SU-DHL-6 (cell line): ENCODE measurements at regions not wholly inside any gene's neighbourhood (a gene's known extent, or its start where the extent isn't known, plus 50 kb on each side); places are given as distances from the start of the nearest gene placed in this dataset.

Source experiments
- H2AFZ ChIP-seq: fragments of 200-600 bp; sonication (generic); 2 replicates; pipeline ENCODE4 v1.6.1; 2014; ENCODE audit warnings: low read depth, mild to moderate bottlenecking, moderate library complexity, mixed read lengths, antibody characterized with exemption, low read length; ENCODE audit not compliant: severe bottlenecking
- H3F3A ChIP-seq: fragments of 200-600 bp; shearing (Covaris generic); 2 replicates; pipeline ENCODE4 v1.6.0; 2016; ENCODE audit warnings: antibody characterized with exemption, mild to moderate bottlenecking; ENCODE audit not compliant: insufficient read depth
- H3K27ac ChIP-seq: fragments of 200-600 bp; sonication (generic); 2 replicates; pipeline ENCODE4 v1.5.1; 2016; ENCODE audit warnings: low read depth, mild to moderate bottlenecking, low read length, moderate library complexity, mixed read lengths
- H3K27me3 ChIP-seq: fragments of 200-600 bp; sonication (generic), shearing (Covaris generic); 2 replicates; pipeline ENCODE4 v1.6.0; 2014; ENCODE audit warnings: mild to moderate bottlenecking, low read length
- H3K36me3 ChIP-seq: fragments of 200-600 bp; sonication (generic); 2 replicates; pipeline ENCODE4 v1.6.1; 2014; ENCODE audit warnings: mild to moderate bottlenecking, low read length, mixed read lengths
- H3K4me2 ChIP-seq: fragments of 300-600, 200-600 bp; shearing (Covaris generic), sonication (generic); 2 replicates; pipeline ENCODE4 v1.6.0; 2014; ENCODE audit warnings: low read length, low read depth, mild to moderate bottlenecking; ENCODE audit not compliant: poor library complexity, severe bottlenecking
- H3K4me3 ChIP-seq: fragments of 200-600 bp; sonication (generic); 2 replicates; pipeline ENCODE4 v1.5.1; 2014; ENCODE audit warnings: antibody characterized with exemption, low read length, mild to moderate bottlenecking, mixed read lengths; ENCODE audit not compliant: insufficient read depth, poor library complexity, severe bottlenecking
- H3K79me2 ChIP-seq: fragments of 200-600 bp; sonication (generic); 2 replicates; pipeline ENCODE4 v1.6.1; 2014; ENCODE audit warnings: mild to moderate bottlenecking, low read length, moderate library complexity; ENCODE audit not compliant: insufficient read depth
- H3K9ac ChIP-seq: fragments of 200-600 bp; sonication (generic); 2 replicates; pipeline ENCODE4 v1.7.0; 2014; ENCODE audit warnings: mild to moderate bottlenecking, low read length
- H3K9me2 ChIP-seq: fragments of 200-600 bp; sonication (generic); replicated peaks from 2 replicates; pipeline ENCODE4 v1.6.1; 2014; ENCODE audit warnings: low read length; ENCODE audit not compliant: insufficient read depth
- H3K9me3 ChIP-seq: fragments of 200-600 bp; sonication (generic); 2 replicates; pipeline ENCODE4 v1.6.1; 2014; ENCODE audit warnings: low read length, mixed read lengths; ENCODE audit not compliant: insufficient read depth
- H4K20me1 ChIP-seq: fragments of 200-600 bp; sonication (generic); 2 replicates; pipeline ENCODE4 v1.6.1; 2014; ENCODE audit warnings: low read depth, mild to moderate bottlenecking, antibody characterized with exemption, low read length, moderate library complexity, mixed read lengths
- CTCF ChIP-seq: fragments of 200-600 bp; sonication (generic); IDR thresholded peaks from one replicate; pipeline ENCODE4 v1.5.1; 2017; ENCODE audit warnings: antibody characterized with exemption, mild to moderate bottlenecking, low read length, moderate library complexity; ENCODE audit not compliant: insufficient read depth, poor library complexity, severe bottlenecking
- EZH2phosphoT487 ChIP-seq: fragments of 200-600 bp; sonication (generic), shearing (Covaris generic); conservative IDR thresholded peaks from 2 replicates; pipeline ENCODE4 v1.6.1; 2018; ENCODE audit warnings: mild to moderate bottlenecking, antibody characterized with exemption, low read length, moderate library complexity, mixed read lengths

GRCh38 chr15:95910643-95911212 lies 419.8 kb upstream of the NR2F2 start:
- H3K27me3 ChIP-seq: no peaks in the 10 kb centered on the region
- H3K9me3 ChIP-seq: no peaks in the 10 kb centered on the region
- H3K36me3 ChIP-seq: no peaks in the 10 kb centered on the region
- H3K79me2 ChIP-seq: no peaks in the 10 kb centered on the region
- no peak overlapping the region for H3K9ac ChIP-seq
- H2AFZ ChIP-seq: no peak overlapping the region
- no peaks in the 10 kb centered on the region for H3F3A ChIP-seq
- TF ChIP-seq EZH2phosphoT487 (no peak), CTCF (no peak)
- no peak overlapping the region for H3K27ac ChIP-seq
- H4K20me1 ChIP-seq: no peaks in the 10 kb centered on the region
- H3K9me2 ChIP-seq: no peaks in the 10 kb centered on the region
- H3K4me3 ChIP-seq: no peak overlapping the region
- no peak overlapping the region for H3K4me2 ChIP-seq

GRCh38 chr15:95911570-95912279 lies 418.8 kb upstream of the NR2F2 start:
- H2AFZ ChIP-seq: no peak overlapping the region
- no peaks in the 10 kb centered on the region for H4K20me1 ChIP-seq
- H3K9me2 ChIP-seq: no peaks in the 10 kb centered on the region
- H3K4me3 ChIP-seq: no peak overlapping the region
- no peaks in the 10 kb centered on the region for H3F3A ChIP-seq
- TF ChIP-seq EZH2phosphoT487: no peak
- no peak for TF ChIP-seq CTCF
- H3K4me2 ChIP-seq: no peak overlapping the region
- H3K27ac ChIP-seq: no peak overlapping the region
- H3K36me3 ChIP-seq: no peaks in the 10 kb centered on the region
- no peaks in the 10 kb centered on the region for H3K27me3 ChIP-seq
- no peaks in the 10 kb centered on the region for H3K9me3 ChIP-seq
- no peaks in the 10 kb centered on the region for H3K79me2 ChIP-seq
- no peak overlapping the region for H3K9ac ChIP-seq

- Histone ChIP-seq H3K4me2 (no peak overlapping the region), H3K9me2 (no peaks in the 10 kb centered on the region), H2AFZ (no peak overlapping the region), H3K9ac (no peak overlapping the region), H3K27ac (no peak overlapping the region), H3F3A (no peaks in the 10 kb centered on the region), H3K4me3 (no peak overlapping the region), H4K20me1 (no peaks in the 10 kb centered on the region), H3K9me3 (no peaks in the 10 kb centered on the region), H3K36me3 (no peaks in the 10 kb centered on the region), H3K79me2 (no peaks in the 10 kb centered on the region), H3K27me3 (no peaks in the 10 kb centered on the region)
- TF ChIP-seq EZH2phosphoT487 (no peak), CTCF (no peak)
Measured at GRCh38 chr15:95912280-95912625, 418.2 kb upstream of the NR2F2 start.
